ENCODE measurements at regions not wholly inside any gene's neighbourhood (a gene's known extent, or its start where the extent isn't known, plus 50 kb on each side); places are given as distances from the start of the nearest gene placed in this dataset.
"Not testable (repeated sequence)": the region's sequence is repeated elsewhere in the genome, so short reads cannot be mapped to it uniquely, and the experiment has no call there.

GRCh38 chr10:10758306-10758705 lies 259.4 kb upstream of the CELF2 start:
- DNase-seq (ENCODE audit: low read depth, low spot score), result no peak

- DNase-seq (ENCODE audit: low read depth, low spot score), result not testable (repeated sequence)
These were observed 257.9 kb upstream of the CELF2 start for GRCh38 chr10:10759806-10760205.

- no peak for DNase-seq (ENCODE audit: low read depth, low spot score)
These were observed 252.7 kb upstream of the CELF2 start for GRCh38 chr10:10765017-10765416.

GRCh38 chr10:10772411-10772810 lies 245.3 kb upstream of the CELF2 start:
- DNase-seq (ENCODE audit: low read depth, low spot score), result no peak

GRCh38 chr10:10772874-10773508 lies 244.7 kb upstream of the CELF2 start:
- no peak for DNase-seq (ENCODE audit: low read depth, low spot score)

- no peak for DNase-seq (ENCODE audit: low read depth, low spot score)
These were observed 243.3 kb upstream of the CELF2 start for GRCh38 chr10:10774416-10774815.

GRCh38 chr10:10776363-10776762 lies 241.3 kb upstream of the CELF2 start:
- DNase-seq (ENCODE audit: low read depth, low spot score), result no peak

- no peak for DNase-seq (ENCODE audit: low read depth, low spot score)
These were observed 240.4 kb upstream of the CELF2 start for GRCh38 chr10:10777279-10777678.

GRCh38 chr10:10777723-10778122 lies 239.9 kb upstream of the CELF2 start:
- DNase-seq (ENCODE audit: low read depth, low spot score), result no peak

GRCh38 chr10:10778959-10779358 lies 238.7 kb upstream of the CELF2 start:
- no peak for DNase-seq (ENCODE audit: low read depth, low spot score)

- no peak for DNase-seq (ENCODE audit: low read depth, low spot score)
These were observed 238.2 kb upstream of the CELF2 start for GRCh38 chr10:10779511-10779910.

- DNase-seq (ENCODE audit: low read depth, low spot score), result no peak
These were observed 236.9 kb upstream of the CELF2 start for GRCh38 chr10:10780746-10781145.

GRCh38 chr10:10782603-10783002 lies 235.1 kb upstream of the CELF2 start:
- DNase-seq (ENCODE audit: low read depth, low spot score), result no peak

- DNase-seq (ENCODE audit: low read depth, low spot score), result no peak
These were observed 232.0 kb upstream of the CELF2 start for GRCh38 chr10:10785627-10786026.

- no peak for DNase-seq (ENCODE audit: low read depth, low spot score)
These were observed 231.3 kb upstream of the CELF2 start for GRCh38 chr10:10786109-10787090.

- no peak for DNase-seq (ENCODE audit: low read depth, low spot score)
These were observed 230.1 kb upstream of the CELF2 start for GRCh38 chr10:10787586-10787985.

GRCh38 chr10:10788761-10789160 lies 228.9 kb upstream of the CELF2 start:
- no peak for DNase-seq (ENCODE audit: low read depth, low spot score)

- no peak for DNase-seq (ENCODE audit: low read depth, low spot score)
These were observed 225.8 kb upstream of the CELF2 start for GRCh38 chr10:10791869-10792268.

GRCh38 chr10:10792681-10793080 lies 225.0 kb upstream of the CELF2 start:
- no peak for DNase-seq (ENCODE audit: low read depth, low spot score)

GRCh38 chr10:10794046-10794445 lies 223.6 kb upstream of the CELF2 start:
- no peak for DNase-seq (ENCODE audit: low read depth, low spot score)

- no peak for DNase-seq (ENCODE audit: low read depth, low spot score)
These were observed 222.9 kb upstream of the CELF2 start for GRCh38 chr10:10794791-10795191.

- no peak for DNase-seq (ENCODE audit: low read depth, low spot score)
These were observed 221.5 kb upstream of the CELF2 start for GRCh38 chr10:10796061-10796773.

Data from iPS DF 19.7 (cell line).